ENCODE measurements at regions not wholly inside any gene's neighbourhood (a gene's known extent, or its start where the extent isn't known, plus 50 kb on each side); places are given as distances from the start of the nearest gene placed in this dataset.

DNA sequence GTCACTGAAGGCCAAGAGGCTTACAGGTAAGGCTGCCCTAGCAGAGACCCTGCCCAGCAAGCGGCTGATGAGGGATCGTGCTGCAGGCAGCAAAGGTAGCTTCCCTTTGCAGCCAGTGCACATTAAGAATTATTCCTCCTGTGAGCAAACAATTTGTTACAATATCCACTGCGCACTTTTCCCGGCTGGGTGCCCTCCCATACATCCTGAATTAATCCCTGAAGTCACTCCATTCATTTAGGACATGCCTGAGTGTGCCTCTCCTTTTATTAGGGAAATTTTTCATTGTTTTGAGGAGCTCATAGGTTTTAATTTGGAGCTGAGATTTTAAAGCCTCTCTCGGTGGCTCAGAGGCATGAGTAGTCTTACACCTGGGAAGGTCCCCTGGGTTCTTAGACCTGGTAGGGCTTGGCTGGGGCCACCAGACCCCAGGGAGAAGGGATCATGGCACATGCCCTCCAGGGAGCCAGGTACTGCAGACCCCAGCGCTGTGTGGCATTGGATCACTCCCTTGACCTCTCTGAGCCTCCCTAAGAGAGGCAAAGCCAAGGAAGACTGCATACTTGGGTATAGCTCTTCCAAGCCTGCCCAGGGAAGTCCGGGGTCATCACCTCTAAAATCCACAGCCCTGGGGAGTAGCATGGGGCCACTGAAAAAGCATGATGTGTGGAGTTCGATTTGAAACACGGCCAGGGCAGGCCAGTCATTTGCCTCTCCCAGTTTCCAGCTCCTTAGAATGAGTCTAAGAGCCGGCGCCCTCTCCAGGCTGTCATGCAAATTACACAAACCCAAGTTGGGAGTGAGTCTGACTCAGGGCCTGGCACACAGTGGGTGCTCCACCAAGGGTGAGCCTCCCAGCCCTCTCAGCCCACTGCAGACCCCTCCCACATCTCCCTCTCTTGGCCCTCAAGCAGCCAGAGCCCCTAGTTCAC, 151.9 kb upstream of the LINGO1 start:
- TF ChIP-seq ZBTB48 (tag by site-specific recombination; IDR thresholded peaks at IDR 0.05) (no peak), ZNF146 (tag by site-specific recombination; IDR thresholded peaks at IDR 0.05) (no peak), ZNF423 (tag by site-specific recombination; IDR thresholded peaks at IDR 0.05) (no peak), ZNF571 (tag by site-specific recombination; IDR thresholded peaks at IDR 0.05) (no peak), ZFP3 (tag by site-specific recombination; IDR thresholded peaks at IDR 0.05; ENCODE audit: low read depth) (no peak), SP2 (tag by site-specific recombination; IDR thresholded peaks at IDR 0.05) (no peak), ZNF157 (tag by site-specific recombination; IDR thresholded peaks at IDR 0.05) (no peak), ZNF76 (tag by site-specific recombination; IDR thresholded peaks at IDR 0.05; ENCODE audit: borderline replicate concordance, low read depth) (no peak), ZNF626 (tag by site-specific recombination; IDR thresholded peaks at IDR 0.05) (no peak), SETDB1 (IDR thresholded peaks at IDR 0.05; ENCODE audit: insufficient read length, low read length) (no peak)
- TF ChIP-seq, protein P1, sequence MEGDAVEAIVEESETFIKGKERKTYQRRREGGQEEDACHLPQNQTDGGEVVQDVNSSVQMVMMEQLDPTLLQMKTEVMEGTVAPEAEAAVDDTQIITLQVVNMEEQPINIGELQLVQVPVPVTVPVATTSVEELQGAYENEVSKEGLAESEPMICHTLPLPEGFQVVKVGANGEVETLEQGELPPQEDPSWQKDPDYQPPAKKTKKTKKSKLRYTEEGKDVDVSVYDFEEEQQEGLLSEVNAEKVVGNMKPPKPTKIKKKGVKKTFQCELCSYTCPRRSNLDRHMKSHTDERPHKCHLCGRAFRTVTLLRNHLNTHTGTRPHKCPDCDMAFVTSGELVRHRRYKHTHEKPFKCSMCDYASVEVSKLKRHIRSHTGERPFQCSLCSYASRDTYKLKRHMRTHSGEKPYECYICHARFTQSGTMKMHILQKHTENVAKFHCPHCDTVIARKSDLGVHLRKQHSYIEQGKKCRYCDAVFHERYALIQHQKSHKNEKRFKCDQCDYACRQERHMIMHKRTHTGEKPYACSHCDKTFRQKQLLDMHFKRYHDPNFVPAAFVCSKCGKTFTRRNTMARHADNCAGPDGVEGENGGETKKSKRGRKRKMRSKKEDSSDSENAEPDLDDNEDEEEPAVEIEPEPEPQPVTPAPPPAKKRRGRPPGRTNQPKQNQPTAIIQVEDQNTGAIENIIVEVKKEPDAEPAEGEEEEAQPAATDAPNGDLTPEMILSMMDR (tag by site-specific recombination; IDR thresholded peaks at IDR 0.05): no peak
- TF ChIP-seq, protein P2, sequence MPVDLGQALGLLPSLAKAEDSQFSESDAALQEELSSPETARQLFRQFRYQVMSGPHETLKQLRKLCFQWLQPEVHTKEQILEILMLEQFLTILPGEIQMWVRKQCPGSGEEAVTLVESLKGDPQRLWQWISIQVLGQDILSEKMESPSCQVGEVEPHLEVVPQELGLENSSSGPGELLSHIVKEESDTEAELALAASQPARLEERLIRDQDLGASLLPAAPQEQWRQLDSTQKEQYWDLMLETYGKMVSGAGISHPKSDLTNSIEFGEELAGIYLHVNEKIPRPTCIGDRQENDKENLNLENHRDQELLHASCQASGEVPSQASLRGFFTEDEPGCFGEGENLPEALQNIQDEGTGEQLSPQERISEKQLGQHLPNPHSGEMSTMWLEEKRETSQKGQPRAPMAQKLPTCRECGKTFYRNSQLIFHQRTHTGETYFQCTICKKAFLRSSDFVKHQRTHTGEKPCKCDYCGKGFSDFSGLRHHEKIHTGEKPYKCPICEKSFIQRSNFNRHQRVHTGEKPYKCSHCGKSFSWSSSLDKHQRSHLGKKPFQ (tag by site-specific recombination; IDR thresholded peaks at IDR 0.05): no peak

All from HEK293 (cell line).